H1 (cell line): ENCODE measurements at regions not wholly inside any gene's neighbourhood (a gene's known extent, or its start where the extent isn't known, plus 50 kb on each side); places are given as distances from the start of the nearest gene placed in this dataset.

Source experiments
- BACH1 ChIP-seq: IDR thresholded peaks from 2 replicates; pipeline ENCODE4 v1.6.1; 2012; ENCODE audit warnings: low read length, improper control_type of control experiment
- BCL11A ChIP-seq, 2 experiments: IDR thresholded peaks; one replicate each; pipeline ENCODE4 v1.6.1; 2011; ENCODE audit warnings: low read depth in 2 of 2, low read length in 2 of 2, mild to moderate bottlenecking in 2 of 2
- CBX5 ChIP-seq: fragments of 300-800, 300-1000 bp; sonication (generic); IDR thresholded peaks from 2 replicates; pipeline ENCODE4 v1.7.1; 2016; ENCODE audit warnings: antibody characterized with exemption, low read length, low read depth
- CEBPB ChIP-seq: IDR thresholded peaks from 2 replicates; pipeline ENCODE4 v1.6.1; 2012; ENCODE audit warnings: low read depth, low read length
- CHD1 ChIP-seq: IDR thresholded peaks from 2 replicates; pipeline ENCODE4 v1.6.1; 2012; ENCODE audit warnings: low read depth, low read length, improper control_type of control experiment
- CTCF ChIP-seq, 3 experiments: IDR thresholded peaks; 1 replicate in 2 of 3; 2 replicates in 1 of 3; pipeline versions ENCODE4 v1.5.1 to v1.6.1; 2011; ENCODE audit warnings: low read length in 3 of 3, mild to moderate bottlenecking in 3 of 3, inconsistent platforms in 2 of 3, low read depth in 1 of 3, moderate library complexity in 1 of 3; ENCODE audit not compliant: insufficient read depth in 1 of 3; ENCODE audit errors: control extremely low read depth in 1 of 3
- EGR1 ChIP-seq: IDR thresholded peaks from 2 replicates; pipeline ENCODE4 v1.6.1; 2011; ENCODE audit warnings: low read depth, low read length, borderline replicate concordance
- EP300 ChIP-seq, 2 experiments: IDR thresholded peaks; 1 replicate in 1 of 2; 2 replicates in 1 of 2; pipeline ENCODE4 v1.6.1; 2011 to 2012; ENCODE audit warnings: low read depth in 2 of 2, low read length in 2 of 2, mild to moderate bottlenecking in 2 of 2, borderline replicate concordance in 1 of 2, inconsistent platforms in 1 of 2, moderate library complexity in 1 of 2
- HDAC2 ChIP-seq, 2 experiments: fragments of 300-600 bp in 1 of 2; sonication (generic) in 1 of 2; IDR thresholded peaks; 2 replicates each; pipeline ENCODE4 v1.6.1; 2011 to 2012; ENCODE audit warnings: low read depth in 2 of 2, low read length in 2 of 2, mild to moderate bottlenecking in 2 of 2, moderate library complexity in 2 of 2, borderline replicate concordance in 1 of 2, inconsistent platforms in 1 of 2
- JUND ChIP-seq: IDR thresholded peaks from 2 replicates; pipeline ENCODE4 v1.6.1; 2011; ENCODE audit warnings: mild to moderate bottlenecking, improper control_type of control experiment, low read length
- PHF8 ChIP-seq: fragments of 200-600 bp; sonication (generic); conservative IDR thresholded peaks from 2 replicates; pipeline ENCODE4 v1.7.1; 2012; ENCODE audit warnings: low read depth, mild to moderate bottlenecking, inconsistent platforms, low read length, moderate library complexity
- RAD21 ChIP-seq, 2 experiments: IDR thresholded peaks in 1 of 2; conservative IDR thresholded peaks in 1 of 2; 2 replicates each; pipeline ENCODE4 v1.6.1; 2011; ENCODE audit warnings: low read depth in 2 of 2, low read length in 2 of 2, improper control_type of control experiment in 1 of 2, inconsistent platforms in 1 of 2, mild to moderate bottlenecking in 1 of 2, moderate library complexity in 1 of 2
- SUZ12 ChIP-seq: fragments of 200-600 bp; sonication (generic); IDR thresholded peaks from 2 replicates; pipeline ENCODE4 v1.6.1; 2012; ENCODE audit warnings: mild to moderate bottlenecking, inconsistent platforms, low read length, moderate library complexity, mixed read lengths
- TCF12 ChIP-seq: IDR thresholded peaks from 2 replicates; pipeline ENCODE4 v1.6.1; 2011; ENCODE audit warnings: low read depth, mild to moderate bottlenecking, low read length

GRCh38 chrX:115896362-115896761 lies 274.2 kb upstream of the AGTR2 start:
- TF ChIP-seq CTCF (IDR thresholded peaks at IDR 0.05; ENCODE audit: control extremely low read depth in 1 of 3, insufficient read depth in 1 of 3, low read depth in 1 of 3, low read length in 3 of 3), result no peak
- no peak for TF ChIP-seq PHF8
- no peak for TF ChIP-seq EGR1
- no peak for TF ChIP-seq CBX5
- no peak for TF ChIP-seq EP300 (IDR thresholded peaks at IDR 0.05; ENCODE audit: borderline replicate concordance in 1 of 2, low read depth in 2 of 2, low read length in 2 of 2)
- TF ChIP-seq BCL11A (IDR thresholded peaks at IDR 0.05; ENCODE audit: low read depth in 2 of 2, low read length in 2 of 2), result no peak
- no peak for TF ChIP-seq JUND
- no peak for TF ChIP-seq CHD1
- TF ChIP-seq HDAC2 (IDR thresholded peaks at IDR 0.05; ENCODE audit: borderline replicate concordance in 1 of 2, low read depth in 2 of 2, low read length in 2 of 2), result no peak
- TF ChIP-seq RAD21 (IDR thresholded peaks at IDR 0.05 in 1 of 2, conservative IDR thresholded peaks at IDR 0.05 in 1 of 2; ENCODE audit: low read depth in 2 of 2, low read length in 2 of 2), result no peak
- TF ChIP-seq CEBPB, result no peak
- TF ChIP-seq BACH1, result no peak
- TF ChIP-seq TCF12, result no peak
- no peak for TF ChIP-seq SUZ12
